ENCODE measurements at regions not wholly inside any gene's neighbourhood (a gene's known extent, or its start where the extent isn't known, plus 50 kb on each side); places are given as distances from the start of the nearest gene placed in this dataset.

GRCh38 chr1:199083680-199084079, 444.8 kb downstream of the PTPRC start:
- BruUV-seq (replicated peaks), result no TSS peak
- no peak for TF ChIP-seq ESRRA (CRISPR knock-in tag; IDR thresholded peaks at IDR 0.05; ENCODE audit: low read depth)
- TF ChIP-seq SATB2 (CRISPR knock-in tag; IDR thresholded peaks at IDR 0.05), result no peak
- no peak for TF ChIP-seq E2F2 (CRISPR knock-in tag; IDR thresholded peaks at IDR 0.05; ENCODE audit: borderline replicate concordance)
- no peak for TF ChIP-seq ZNF800 (CRISPR knock-in tag; IDR thresholded peaks at IDR 0.05)
- TF ChIP-seq CERS6 (CRISPR knock-in tag; IDR thresholded peaks at IDR 0.05), result no peak
- TF ChIP-seq ZNF282 (IDR thresholded peaks at IDR 0.05; ENCODE audit: partially characterized antibody), result no peak
- no peak for TF ChIP-seq MTF1 (CRISPR knock-in tag; IDR thresholded peaks at IDR 0.05)
- TF ChIP-seq JDP2 (CRISPR knock-in tag; IDR thresholded peaks at IDR 0.05; ENCODE audit: borderline replicate concordance), result no peak
- no peak for TF ChIP-seq ZNF326 (CRISPR knock-in tag; IDR thresholded peaks at IDR 0.05; ENCODE audit: borderline replicate concordance)
- TF ChIP-seq SAFB2 (CRISPR knock-in tag; IDR thresholded peaks at IDR 0.05; ENCODE audit: borderline replicate concordance, low read depth), result no peak
- TF ChIP-seq ZNF260 (CRISPR knock-in tag; IDR thresholded peaks at IDR 0.05; ENCODE audit: borderline replicate concordance, low read depth), result no peak
- TF ChIP-seq DBP (CRISPR knock-in tag; IDR thresholded peaks at IDR 0.05; ENCODE audit: not compliant biosample characterization), result no peak
- TF ChIP-seq ETV6 (CRISPR knock-in tag; conservative IDR thresholded peaks at IDR 0.05), result no peak
- TF ChIP-seq ZNF556 (CRISPR knock-in tag; IDR thresholded peaks at IDR 0.05; ENCODE audit: borderline replicate concordance), result no peak
- no peak for TF ChIP-seq TMF1 (CRISPR knock-in tag; IDR thresholded peaks at IDR 0.05; ENCODE audit: low read depth)
- TF ChIP-seq ZBTB25 (CRISPR knock-in tag; IDR thresholded peaks at IDR 0.05), result no peak
- TF ChIP-seq ZFP1 (CRISPR knock-in tag; IDR thresholded peaks at IDR 0.05), result no peak
- no peak for TF ChIP-seq ZNF770 (CRISPR knock-in tag; IDR thresholded peaks at IDR 0.05)
- no peak for TF ChIP-seq SIX4 (CRISPR knock-in tag; IDR thresholded peaks at IDR 0.05)

More at GRCh38 chr1:199083680-199084079, 444.8 kb downstream of the PTPRC start:
- Histone ChIP-seq H3K36me3 (replicated peaks in 1 of 2; ENCODE audit: control insufficient read depth in 1 of 2, insufficient read depth in 2 of 2, low read length in 2 of 2) (no peaks in the 10 kb centered on the region), H3K27ac (ENCODE audit: extremely low read length, insufficient read depth, low read length) (no peak overlapping the region), H3K79me2 (ENCODE audit: insufficient read depth, low read length) (no peaks in the 10 kb centered on the region), H3K4me3 (replicated peaks in 1 of 3; ENCODE audit: insufficient read depth in 1 of 3, low read depth in 2 of 3, low read length in 3 of 3) (no peak overlapping the region), H3K4me1 (ENCODE audit: insufficient read depth, low read length) (no peaks in the 10 kb centered on the region), H3K9ac (ENCODE audit: insufficient read depth, low read depth, low read length) (no peak overlapping the region), H4K20me1 (ENCODE audit: insufficient read depth, low read length) (no peaks in the 10 kb centered on the region), H3K9me3 (ENCODE audit: low read length) (no peaks in the 10 kb centered on the region), H2AFZ (ENCODE audit: low read length) (no peak overlapping the region), H3K27me3 (ENCODE audit: control insufficient read depth in 1 of 2, insufficient read depth in 2 of 2, low read length in 2 of 2) (no peaks in the 10 kb centered on the region; a peak in 1 of 5 replicates), H3K4me2 (ENCODE audit: low read depth, low read length) (no peak overlapping the region)
- DNase-seq (ENCODE audit: low spot score) (no peak), ATAC-seq (no peak), FAIRE-seq (no peak)
- intact Hi-C loops (cut with micrococcal nuclease; ENCODE audit: unreplicated experiment), result no loop called here
- in situ Hi-C loops (cut with HindIII; ENCODE audit: extremely low pct_ligation_motif_present, low pct_unique_long_range_greater_than_20kb), result no loop called here
- CTCF ChIA-PET (ENCODE audit: low intra/inter-chr PET ratio, low total read pairs), result no interaction called here
- POLR2A ChIA-PET, result no interaction called here
